Left colon (tissue), 2 donors: ENCODE measurements at regions not wholly inside any gene's neighbourhood (a gene's known extent, or its start where the extent isn't known, plus 50 kb on each side); places are given as distances from the start of the nearest gene placed in this dataset.

Experiments
- ATAC-seq: fragments of 200-7000 bp; cut with Tn5 transposase; one replicate; pipeline ENCODE4 v1.9.1; 2020; ENCODE audit warnings: mild to moderate bottlenecking, moderate library complexity
- DNase-seq, 2 donors: peaks; one replicate each; pipeline ENCODE4 v3.0.0-alpha.2; 2020
- intact Hi-C, 2 donors: fragments of 100-400 bp; cut with DNase I in 1 of 2; cut with micrococcal nuclease in 1 of 2; formaldehyde crosslinking; loops; one replicate each; pipeline versions ENCODE4 v1.11.2 to v1.14.0; 2022; cut with DNase I, micrococcal nuclease
- donor health status: DM: no; HTN: no; CAD: no.
- donor health status: DM: yes; HTN: yes; CAD: no.

DNA sequence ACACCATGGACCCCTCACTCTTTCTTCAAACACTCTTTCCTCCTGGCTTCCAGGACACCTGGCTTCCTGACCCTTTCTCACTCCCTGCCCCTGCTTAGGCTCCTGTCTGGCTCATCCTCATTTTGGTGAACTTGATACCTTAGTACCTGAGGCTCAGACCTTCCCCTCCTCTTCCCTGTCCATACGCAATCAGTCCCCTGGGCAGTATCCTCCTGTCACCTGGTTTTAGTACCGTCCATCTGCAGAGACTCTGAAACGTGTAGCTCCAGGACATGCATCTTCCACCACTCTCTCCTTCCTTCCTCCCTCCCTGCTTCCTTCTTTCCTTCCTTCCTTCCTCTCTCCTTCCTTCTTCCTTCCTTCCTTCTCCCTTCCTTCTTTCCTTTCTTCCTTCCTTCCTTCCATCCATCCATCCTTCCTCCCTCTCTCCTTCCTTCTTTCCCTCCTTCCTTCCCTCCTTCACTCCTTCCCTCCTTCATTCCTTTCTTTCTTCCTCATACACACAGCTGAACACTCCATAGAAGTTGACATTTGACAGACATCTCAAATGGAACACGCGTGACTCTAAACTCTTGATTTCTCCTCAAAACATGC, 1488.6 kb downstream of the TBC1D22A start:
- intact Hi-C loops = no loop called here

DNA sequence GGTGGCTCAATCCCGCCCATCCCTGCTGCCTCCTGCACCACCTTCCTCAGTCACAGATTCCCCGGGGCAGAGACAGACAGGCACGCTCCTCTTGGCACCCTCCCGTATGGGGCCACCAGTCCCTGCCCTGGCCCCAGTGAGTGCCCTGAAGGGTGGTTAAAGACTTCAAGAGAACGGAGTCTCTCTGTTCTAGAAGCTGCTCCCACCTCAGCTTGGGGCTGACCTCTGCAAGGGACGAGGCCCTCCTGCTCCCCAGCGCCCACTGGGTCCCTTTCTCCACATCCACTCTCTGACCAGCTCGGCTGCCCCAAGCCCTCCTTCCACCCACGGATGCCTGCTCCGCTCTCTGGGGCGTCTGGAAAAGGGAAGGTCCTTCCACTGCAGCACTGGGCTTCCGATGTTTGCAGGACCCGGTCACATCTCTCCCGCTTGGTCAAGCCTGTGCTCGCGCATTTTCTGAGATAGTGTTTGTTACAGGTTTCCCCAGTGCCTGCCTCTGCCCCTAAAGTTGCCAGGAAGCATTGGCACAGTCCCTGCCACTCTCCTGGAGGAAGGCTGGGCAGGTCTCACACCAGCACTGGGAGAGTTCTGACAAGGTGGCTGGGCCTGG, 1487.9 kb downstream of the TBC1D22A start:
- intact Hi-C loops = no loop called here
- DNase-seq = no peak
- ATAC-seq = no peak

More for the DNA sequence above, 1488.6 kb downstream of the TBC1D22A start:
- no peak for ATAC-seq
- no peak for DNase-seq

DNA sequence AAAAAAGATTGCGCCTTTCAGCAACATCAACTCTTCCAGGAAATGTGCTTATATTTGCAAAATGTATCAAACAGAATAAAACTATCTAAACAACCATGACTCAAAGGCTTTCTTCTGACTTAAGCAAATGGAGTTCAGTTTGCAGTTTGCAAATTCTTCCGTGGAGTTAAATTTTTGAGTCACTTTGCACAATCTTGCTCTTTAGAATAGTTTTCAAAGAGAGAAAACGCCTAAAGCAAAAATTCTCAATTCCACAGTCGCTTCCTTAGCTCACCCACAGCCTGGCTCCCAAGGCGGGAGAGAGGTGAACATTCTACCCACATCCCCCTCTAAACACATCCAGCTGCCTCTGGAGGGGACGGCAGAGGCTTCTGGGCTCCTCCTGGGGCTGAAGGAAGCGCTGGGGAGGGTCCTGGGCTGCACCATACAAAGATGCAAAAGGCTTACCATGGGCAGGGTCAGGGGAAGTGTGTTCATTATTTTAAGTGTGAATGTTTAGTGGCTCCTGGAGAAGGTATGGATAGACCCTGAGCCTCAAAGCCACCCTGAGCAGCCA, 1487.3 kb downstream of the TBC1D22A start:
- intact Hi-C loops = no loop called here
- no peak for ATAC-seq
- no peak for DNase-seq

DNA sequence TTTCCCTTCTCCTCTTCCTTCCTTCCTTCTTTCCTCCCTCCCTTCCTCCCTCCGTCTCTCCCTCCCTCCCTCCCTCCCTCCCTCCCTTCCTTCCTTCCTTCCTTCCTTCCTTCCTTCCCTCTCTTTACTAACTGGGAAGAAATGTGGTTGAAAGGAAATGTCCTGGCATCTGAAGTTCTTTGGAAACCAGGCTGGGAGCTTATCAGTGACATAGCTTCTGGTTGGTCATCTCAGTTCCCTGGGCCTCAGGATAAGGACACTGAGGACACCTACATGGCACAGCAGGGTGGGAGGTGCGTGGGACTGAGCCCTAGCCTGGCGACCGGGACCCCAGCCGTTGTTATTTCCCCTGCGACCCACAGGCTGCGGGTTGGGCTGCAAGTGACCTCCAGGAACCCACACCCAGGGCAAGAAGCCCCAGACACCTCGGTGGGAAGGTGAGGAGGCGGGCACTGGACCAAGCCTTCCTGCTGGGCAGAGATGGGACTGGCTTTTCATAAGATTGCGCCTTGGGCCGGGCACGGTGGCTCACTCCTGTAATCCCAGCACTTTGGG, 1486.5 kb downstream of the TBC1D22A start:
- DNase-seq (no peak), ATAC-seq (no peak)
- intact Hi-C loops = no loop called here

DNA sequence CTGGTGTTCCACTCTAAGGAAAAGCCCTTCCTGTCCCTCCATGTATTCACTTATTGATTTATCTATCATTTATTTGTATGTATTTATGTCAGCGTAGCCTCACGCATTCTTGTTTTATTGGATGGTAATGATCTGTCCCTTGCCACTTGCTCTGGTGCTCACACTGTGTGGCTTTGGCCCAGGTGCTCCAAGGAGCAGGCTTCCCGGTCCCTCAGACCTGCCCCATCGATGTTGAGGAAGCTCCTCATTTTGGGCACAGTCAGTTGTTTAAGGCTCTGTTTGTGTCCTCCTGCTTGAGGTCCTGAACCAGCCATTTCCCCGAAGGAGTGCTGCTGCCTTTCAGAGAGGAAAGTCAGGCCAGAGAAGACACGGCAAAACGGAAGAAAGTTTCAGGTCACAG, 1485.4 kb downstream of the TBC1D22A start:
- no peak for DNase-seq
- intact Hi-C loops = no loop called here
- no peak for ATAC-seq

DNA sequence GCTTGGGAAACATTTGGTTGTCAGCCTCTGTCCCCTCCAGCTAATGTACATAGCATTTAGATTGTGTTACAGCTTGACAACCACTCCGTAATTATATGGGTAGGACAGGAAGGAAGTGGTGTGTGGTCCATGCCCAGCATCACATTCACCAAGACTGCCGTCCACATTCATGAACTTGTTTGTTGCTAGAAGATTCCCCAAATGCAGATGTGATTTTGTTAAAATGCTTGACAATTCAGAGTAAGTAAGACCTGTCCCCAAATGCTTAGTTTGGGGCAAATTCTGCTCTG, 1482.7 kb downstream of the TBC1D22A start:
- intact Hi-C loops = no loop called here
- ATAC-seq (no peak), DNase-seq (no peak)

DNA sequence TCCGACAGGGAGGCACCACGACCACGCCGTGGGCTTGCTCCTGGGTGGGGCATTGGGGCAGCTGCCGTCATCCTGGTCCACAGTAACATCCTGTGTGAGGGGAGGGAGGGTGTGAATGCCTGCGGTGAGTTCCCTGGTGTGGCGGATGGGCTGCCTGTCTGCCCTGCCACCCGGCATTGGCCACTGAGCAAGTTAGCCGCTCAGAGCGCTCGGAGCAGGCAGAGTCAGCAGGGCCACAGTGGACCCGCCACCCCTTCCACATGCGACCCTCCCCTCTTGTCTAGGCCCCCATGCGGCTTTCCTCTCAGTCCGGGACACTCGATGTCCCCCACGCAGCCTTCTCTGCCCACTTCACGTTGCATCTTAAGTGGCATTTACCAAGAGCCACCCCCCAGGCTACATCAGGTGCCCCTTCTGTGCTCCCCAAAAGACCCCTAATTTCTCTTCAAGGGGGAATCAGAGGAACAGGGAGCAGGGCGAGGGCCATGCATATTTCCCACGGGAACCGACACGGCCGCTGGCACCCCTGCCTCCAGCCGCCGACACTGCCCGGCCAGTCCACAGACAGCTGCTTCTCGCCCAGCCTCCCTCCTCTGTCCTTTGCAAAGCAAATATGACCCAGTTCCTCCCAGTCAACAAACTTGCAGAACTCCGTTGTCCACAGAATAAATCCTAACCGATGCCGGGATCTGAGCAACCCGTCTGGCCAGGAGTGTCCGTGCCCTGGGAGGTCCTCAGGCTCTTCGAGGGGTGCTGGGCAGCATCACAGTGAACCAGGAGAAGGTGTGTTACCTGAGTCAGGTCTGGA, 1482.1 kb downstream of the TBC1D22A start:
- no peak for ATAC-seq
- intact Hi-C loops = no loop called here
- DNase-seq = no peak

DNA sequence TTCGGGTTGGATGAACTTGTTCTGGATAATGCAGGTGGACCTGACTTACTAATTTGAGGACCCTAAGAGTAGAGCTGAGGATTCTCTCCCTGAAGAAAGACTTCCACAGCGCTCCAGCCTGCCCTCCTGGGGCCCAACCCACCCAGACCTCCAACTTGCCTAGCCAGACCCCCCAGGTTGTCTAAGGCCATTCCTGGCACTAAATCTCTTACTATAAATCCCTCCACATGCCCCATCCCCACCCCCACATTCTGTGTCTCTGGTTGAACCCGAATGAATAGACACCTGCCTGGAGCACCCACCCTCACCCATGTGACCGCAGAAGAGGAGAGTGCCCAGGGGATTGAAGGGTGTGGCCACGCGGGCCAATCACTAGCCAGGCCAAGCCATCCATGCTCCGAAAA, 1480.0 kb downstream of the TBC1D22A start:
- ATAC-seq (no peak), DNase-seq (no peak)
- intact Hi-C loops = no loop called here

DNA sequence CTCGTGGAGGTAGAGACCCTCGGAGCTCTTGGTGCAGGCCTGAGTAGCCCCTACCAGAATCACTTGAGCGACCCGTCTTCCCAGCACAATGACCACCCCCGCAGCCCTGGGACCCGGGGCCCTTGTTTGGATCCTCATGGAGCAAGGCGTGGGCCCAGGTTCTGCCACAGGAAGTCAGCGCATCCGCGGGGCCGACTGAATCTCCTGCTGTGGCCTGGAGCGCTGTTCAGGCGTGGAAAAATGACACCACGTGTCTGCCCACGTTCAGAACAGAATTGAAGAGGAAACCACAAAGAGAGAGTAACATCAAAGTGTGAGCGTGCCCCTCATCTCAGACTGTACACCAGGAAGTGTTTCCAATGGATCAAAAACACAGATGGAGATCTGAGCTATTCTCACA, 1479.2 kb downstream of the TBC1D22A start:
- no peak for ATAC-seq

DNA sequence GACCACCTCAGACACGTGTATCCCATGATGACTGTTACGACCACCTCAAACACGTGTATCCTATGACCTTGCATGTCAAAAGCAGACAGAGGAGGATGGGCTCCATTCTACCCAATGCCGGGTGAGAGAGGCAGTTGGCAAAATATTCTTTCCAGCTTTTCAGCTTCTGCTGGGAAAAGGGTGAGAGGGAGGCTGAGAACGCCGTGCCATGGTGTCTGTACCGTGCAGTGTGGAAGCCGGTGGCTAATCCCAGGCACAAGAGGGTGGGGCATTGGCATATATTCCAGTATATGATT, 1478.4 kb downstream of the TBC1D22A start:
- intact Hi-C loops = no loop called here
- DNase-seq = no peak
- ATAC-seq = no peak

More for the DNA sequence above, 1479.2 kb downstream of the TBC1D22A start:
- no peak for DNase-seq
- intact Hi-C loops = no loop called here

DNA sequence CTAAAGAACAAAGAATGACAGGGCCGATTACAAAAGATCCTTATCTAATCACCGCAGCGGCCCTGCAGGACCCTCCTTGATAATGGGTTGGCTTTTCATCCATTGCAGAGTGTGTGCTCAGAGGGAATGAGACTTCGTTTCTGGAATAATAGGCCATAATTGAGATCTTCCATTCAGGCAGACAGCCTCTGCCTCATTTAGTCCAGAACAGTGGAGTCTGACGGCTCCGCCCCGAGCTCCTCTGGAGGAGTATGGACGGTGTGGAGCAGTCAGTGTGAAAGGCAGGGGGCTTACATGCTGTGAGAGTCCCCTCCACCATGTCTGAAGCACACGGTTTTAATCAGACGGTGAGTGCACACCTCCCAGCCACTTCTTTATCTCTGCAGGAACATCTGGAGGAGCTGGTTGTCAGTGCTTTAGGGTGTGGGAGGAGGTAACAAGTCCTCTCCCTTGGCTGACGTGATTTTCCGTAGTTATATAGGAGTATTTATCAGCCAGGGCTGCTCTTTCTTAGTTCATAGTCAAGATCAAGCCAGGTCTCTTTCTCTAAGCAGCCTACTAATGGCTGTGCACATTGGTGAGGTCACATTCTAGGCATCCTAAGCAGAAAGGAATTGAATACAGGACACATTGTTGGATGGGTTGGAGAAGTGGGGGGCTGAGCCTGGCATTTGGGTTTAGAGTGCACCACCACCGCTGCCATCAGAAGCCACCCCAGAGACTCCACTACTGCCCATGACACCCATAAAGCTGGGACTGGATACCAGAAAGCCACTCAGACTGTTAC, 1477.9 kb downstream of the TBC1D22A start:
- intact Hi-C loops = no loop called here
- ATAC-seq (no peak), DNase-seq (no peak)

DNA sequence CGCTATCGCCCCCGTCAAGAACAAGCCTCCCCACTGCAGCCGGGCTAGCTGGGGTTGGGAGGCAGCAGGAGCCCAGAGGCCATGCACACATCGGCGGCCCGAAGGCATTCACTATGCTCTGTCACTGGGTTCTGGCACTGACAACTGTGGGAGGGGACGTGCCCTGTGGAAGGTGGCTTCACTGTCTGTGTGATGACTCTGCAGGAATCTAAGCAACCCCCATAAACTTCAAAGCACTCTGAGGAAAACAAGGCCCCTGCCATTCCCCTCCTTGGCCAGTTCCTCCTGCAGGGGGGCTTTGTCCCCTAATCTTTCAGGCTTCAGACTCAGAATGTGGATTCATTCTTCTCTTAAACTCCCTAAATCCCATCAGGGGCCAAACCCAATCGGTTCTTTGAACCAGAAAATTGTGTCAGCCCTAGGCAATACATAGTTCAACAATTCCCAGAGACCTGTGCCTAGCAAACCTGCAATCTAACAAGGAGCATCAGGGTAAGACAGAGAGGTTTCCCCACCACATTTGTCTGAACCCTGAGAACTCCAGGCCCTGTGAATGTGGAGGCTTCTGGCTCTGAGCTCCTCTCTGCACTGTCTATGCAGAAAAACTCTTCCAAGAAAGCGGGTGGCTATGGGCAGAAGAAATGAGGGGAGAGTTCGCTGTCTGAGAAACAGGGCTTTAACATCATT, 1477.2 kb downstream of the TBC1D22A start:
- no peak for DNase-seq
- intact Hi-C loops = no loop called here
- no peak for ATAC-seq

DNA sequence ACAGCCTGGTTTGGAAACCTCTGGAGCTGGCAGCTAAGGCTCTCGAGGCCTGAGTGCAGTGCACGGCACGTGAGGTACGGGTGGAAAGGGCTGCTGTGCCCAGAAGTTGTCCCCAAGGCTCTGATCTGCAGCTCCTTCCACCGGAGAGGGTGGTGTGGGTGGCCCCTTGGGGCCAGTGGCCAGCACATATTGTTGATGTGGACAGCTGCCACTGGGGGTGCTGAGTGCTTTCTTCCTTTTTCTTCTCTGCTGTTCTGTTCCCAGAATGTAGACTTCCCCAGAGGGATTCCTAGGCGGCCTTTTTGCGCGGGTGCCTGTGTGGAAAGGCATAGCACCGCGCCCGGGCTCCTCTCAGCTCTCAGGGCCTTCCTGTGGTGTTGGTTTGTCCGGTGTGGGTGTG, 1476.5 kb downstream of the TBC1D22A start:
- intact Hi-C loops = no loop called here
- ATAC-seq = no peak
- DNase-seq = no peak

DNA sequence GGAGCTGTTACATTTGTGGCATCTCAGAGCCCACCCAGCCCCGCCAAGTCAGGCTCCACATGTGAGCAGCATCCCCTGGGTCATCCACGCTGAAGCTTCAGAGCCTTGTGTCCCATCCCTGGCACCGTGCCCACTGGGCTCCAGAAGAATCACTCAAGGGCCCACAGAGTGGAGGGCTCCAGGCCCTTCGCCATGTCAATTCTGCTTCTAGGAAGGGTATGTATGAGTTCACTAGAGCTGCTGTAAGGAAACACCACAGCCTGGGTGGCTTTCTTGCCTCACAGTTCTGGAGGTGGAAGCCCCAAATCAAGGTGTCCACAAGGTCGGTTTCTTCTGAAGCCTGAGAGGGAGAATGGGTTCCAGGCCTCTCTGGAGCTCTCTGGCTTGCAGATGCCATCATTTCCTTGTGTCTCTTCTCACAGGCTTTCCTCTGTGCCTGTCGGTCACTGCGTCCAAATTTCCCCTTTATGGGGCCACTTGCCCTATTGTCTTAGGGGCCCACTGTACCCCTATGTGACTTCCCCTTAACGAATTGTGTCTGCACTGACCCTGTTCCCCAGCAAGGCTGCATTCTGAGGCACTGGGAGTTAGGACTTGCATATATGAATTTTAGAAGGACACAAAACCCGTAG, 1476.0 kb downstream of the TBC1D22A start:
- ATAC-seq (no peak), DNase-seq (no peak)

DNA sequence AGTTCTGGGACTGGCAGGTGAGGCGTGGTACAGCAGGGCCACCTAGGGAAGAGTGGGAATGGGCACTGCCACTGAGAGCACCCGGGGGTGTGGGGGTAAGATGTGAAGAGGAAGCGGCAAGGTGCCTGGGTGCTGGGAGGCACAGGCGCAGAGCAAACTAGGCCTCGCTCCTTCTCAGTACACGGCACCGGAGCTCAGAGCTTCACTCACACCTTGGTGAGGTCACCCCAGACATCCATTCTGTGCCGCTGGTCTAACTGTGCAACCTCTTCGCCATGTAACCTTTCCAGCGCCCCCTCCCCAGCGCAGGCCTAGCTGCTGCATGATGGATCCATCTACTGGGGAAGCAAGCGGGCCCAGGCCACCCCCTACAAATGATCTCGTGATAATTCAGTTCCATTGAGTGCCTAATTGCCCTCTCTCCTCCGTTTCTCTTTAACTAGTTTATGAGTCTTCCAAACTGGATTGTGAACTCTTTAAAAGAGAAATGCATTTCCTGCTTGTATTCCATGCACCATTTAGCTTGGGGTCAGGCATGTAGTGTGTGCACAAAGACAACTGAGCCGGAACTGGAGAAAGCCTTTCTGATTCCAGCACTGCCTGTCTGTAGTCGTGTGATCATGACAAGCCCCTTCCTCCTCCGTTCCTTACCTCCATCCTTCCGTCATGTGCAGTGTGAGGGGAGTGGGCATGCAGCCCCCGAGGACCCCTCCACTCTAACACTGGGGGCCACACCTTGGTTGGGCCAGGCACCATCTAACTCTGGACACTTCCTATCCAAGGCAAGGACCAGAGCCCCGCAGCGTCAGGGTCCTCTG, 1475.2 kb downstream of the TBC1D22A start:
- ATAC-seq (no peak), DNase-seq (no peak)
- intact Hi-C loops = no loop called here

More for the DNA sequence above, 1476.0 kb downstream of the TBC1D22A start:
- intact Hi-C loops = no loop called here

DNA sequence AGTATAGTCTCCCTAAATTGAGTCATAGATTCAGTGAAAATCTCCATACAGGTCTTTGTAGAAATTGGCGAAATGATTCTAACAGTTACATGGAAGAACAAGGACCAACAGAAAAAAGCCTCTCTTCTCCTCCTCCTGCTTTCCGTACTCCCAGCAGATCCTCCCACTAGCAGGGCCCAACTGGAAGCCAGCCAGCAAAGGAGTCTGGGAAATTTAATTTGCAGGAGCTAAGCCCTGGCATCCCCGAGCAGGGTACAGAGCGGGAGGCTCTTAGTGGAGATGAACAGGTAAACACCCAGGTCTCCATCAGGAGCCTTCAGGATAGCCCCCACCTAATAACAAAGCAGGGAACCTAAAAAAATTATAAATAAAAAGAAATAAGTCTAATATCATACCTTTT, 1473.8 kb downstream of the TBC1D22A start:
- no peak for DNase-seq
- intact Hi-C loops = no loop called here
- ATAC-seq = no peak

DNA sequence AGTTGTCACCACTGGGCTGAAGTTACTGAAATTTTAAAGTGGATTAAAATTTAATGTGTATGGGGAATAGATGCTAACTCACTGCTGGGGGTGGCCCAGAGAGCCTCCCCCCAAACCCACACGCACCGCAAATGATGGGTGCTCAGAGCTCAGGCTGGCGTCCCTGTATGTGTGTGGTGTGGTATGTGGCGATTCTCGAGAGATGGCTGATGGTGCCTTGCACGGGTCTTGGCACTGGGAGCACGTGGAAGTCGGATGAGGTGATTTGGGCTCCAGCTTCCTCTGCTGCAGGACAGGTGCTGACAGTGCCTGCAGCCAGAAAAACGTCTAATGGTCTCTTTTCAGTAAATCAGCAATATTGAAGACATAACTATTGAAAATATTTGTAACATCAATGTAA, 1473.3 kb downstream of the TBC1D22A start:
- ATAC-seq (no peak), DNase-seq (no peak)
- intact Hi-C loops = no loop called here

DNA sequence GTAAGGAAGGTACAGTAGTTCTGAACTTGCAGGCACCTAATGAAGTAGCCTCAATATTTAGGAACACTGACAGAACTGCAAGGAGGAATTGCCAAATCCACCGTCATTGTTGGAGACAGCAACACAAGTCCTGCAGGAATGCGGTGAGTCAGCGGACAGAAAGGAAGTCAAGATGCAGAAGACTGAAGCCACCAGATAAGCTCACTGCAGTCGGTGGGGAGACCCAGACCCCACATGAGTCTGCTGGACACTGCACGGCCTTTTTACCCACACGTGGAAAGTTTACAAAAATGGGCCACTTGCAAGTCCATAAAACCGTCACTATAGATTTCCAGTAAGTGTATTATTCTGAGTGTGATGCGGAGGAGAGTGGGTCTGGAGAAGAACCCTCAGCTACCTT, 1471.6 kb downstream of the TBC1D22A start:
- ATAC-seq (no peak), DNase-seq (no peak)
- intact Hi-C loops = no loop called here
